Osteocyte (in vitro differentiated cells): ENCODE measurements at regions not wholly inside any gene's neighbourhood (a gene's known extent, or its start where the extent isn't known, plus 50 kb on each side); places are given as distances from the start of the nearest gene placed in this dataset.

Experiments used
- DNase-seq: peaks from one replicate; pipeline ENCODE4 v3.0.0; 2021; ENCODE audit warnings: mixed read lengths; ENCODE audit not compliant: unreplicated experiment; ENCODE audit errors: extremely low spot score
- H3K27ac Mint-ChIP-seq: one replicate; pipeline ENCODE4 v1.8.0; 2021; ENCODE audit warnings: mild to moderate bottlenecking, mixed read lengths; ENCODE audit not compliant: unreplicated experiment
- H3K27me3 Mint-ChIP-seq: one replicate; pipeline ENCODE4 v1.8.0; 2021; ENCODE audit warnings: mixed read lengths; ENCODE audit not compliant: unreplicated experiment
- H3K36me3 Mint-ChIP-seq: one replicate; pipeline ENCODE4 v1.8.0; 2021; ENCODE audit warnings: mixed read lengths; ENCODE audit not compliant: unreplicated experiment
- H3K4me1 Mint-ChIP-seq: one replicate; pipeline ENCODE4 v1.8.0; 2021; ENCODE audit warnings: mixed read lengths; ENCODE audit not compliant: unreplicated experiment
- H3K4me3 Mint-ChIP-seq: one replicate; pipeline ENCODE4 v1.8.0; 2021; ENCODE audit warnings: mild to moderate bottlenecking, moderate library complexity, mixed read lengths; ENCODE audit not compliant: unreplicated experiment
- H3K9me3 Mint-ChIP-seq: one replicate; pipeline ENCODE4 v1.8.0; 2021; ENCODE audit warnings: mixed read lengths; ENCODE audit not compliant: unreplicated experiment
- TF ChIP-seq, protein P1 (sequence below): fragments of 200-600 bp; sonication (generic); IDR thresholded peaks from 2 replicates; pipeline ENCODE4 v1.5.0; 2021; ENCODE audit warnings: antibody characterized with exemption, mild to moderate bottlenecking, moderate library complexity

GRCh38 chr13:67803118-67803517, 573.0 kb upstream of the PCDH9 start:
- Mint-ChIP-seq H3K9me3 (peaks cover 3% of the 10 kb centered on the region), H3K4me3 (no peak overlapping the region), H3K4me1 (no peaks in the 10 kb centered on the region), H3K36me3 (no peaks in the 10 kb centered on the region), H3K27ac (no peak overlapping the region), H3K27me3 (no peaks in the 10 kb centered on the region)
- DNase-seq = no peak
- TF ChIP-seq, protein P1, sequence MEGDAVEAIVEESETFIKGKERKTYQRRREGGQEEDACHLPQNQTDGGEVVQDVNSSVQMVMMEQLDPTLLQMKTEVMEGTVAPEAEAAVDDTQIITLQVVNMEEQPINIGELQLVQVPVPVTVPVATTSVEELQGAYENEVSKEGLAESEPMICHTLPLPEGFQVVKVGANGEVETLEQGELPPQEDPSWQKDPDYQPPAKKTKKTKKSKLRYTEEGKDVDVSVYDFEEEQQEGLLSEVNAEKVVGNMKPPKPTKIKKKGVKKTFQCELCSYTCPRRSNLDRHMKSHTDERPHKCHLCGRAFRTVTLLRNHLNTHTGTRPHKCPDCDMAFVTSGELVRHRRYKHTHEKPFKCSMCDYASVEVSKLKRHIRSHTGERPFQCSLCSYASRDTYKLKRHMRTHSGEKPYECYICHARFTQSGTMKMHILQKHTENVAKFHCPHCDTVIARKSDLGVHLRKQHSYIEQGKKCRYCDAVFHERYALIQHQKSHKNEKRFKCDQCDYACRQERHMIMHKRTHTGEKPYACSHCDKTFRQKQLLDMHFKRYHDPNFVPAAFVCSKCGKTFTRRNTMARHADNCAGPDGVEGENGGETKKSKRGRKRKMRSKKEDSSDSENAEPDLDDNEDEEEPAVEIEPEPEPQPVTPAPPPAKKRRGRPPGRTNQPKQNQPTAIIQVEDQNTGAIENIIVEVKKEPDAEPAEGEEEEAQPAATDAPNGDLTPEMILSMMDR = no peak

DNA sequence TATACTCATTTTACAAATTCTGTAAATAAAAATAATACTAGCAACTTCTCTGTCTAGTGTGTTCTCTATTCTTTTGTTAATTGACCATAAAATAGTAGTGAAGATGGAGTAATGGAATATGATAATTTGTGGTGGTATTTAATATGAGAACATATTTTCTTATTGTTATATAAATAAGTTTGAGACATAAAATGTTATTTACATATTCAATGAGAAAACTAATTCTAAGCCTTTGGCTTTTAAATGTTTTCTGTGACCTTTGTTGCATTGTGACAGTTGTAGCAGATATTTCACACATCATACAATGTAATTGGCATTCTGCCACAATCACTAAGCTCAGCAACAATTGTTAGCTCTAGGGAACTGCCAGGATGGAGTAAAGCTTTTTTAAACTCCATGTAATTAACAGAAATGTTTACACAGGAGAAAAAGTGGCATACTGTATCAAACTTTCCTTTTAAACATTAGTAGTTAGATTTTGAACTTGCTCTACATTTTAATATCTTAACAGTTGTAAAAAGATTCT, 562.1 kb upstream of the PCDH9 start:
- peaks cover 10% of the 10 kb centered on the region for H3K4me1 Mint-ChIP-seq
- no peak overlapping the region for H3K4me3 Mint-ChIP-seq
- H3K27me3 Mint-ChIP-seq = no peaks in the 10 kb centered on the region
- no peaks in the 10 kb centered on the region for H3K36me3 Mint-ChIP-seq
- H3K9me3 Mint-ChIP-seq = peaks cover 4% of the 10 kb centered on the region
- no peak for DNase-seq
- TF ChIP-seq, protein P1 = no peak
- H3K27ac Mint-ChIP-seq = no peak overlapping the region

- Mint-ChIP-seq H3K36me3 (no peaks in the 10 kb centered on the region), H3K27ac (no peak overlapping the region), H3K4me3 (no peak overlapping the region), H3K27me3 (no peaks in the 10 kb centered on the region), H3K4me1 (peaks cover 10% of the 10 kb centered on the region), H3K9me3 (peaks cover 4% of the 10 kb centered on the region)
- no peak for DNase-seq
- TF ChIP-seq, protein P1 = no peak
These were observed 560.9 kb upstream of the PCDH9 start for GRCh38 chr13:67791047-67791446.

DNA sequence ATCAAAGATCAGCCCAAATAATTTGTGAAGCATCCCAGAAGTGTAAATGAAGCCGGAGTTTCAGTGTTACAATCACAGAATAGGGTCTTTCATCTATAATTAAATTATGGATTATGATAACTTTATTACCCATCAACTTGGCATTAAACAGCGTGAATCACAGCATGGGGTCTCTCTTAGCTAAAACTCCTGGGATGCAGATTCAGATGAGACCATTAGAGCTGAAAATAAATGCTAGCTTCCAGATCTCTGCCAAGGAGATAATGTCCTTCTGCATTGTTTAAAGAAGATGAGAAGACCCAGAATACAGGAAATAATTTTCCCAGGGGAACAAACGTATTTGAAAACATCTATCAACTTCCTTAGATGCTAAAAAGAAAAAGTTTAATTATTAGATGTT, 546.0 kb upstream of the PCDH9 start:
- H3K27me3 Mint-ChIP-seq = no peaks in the 10 kb centered on the region
- TF ChIP-seq, protein P1 = no peak
- DNase-seq = no peak
- H3K27ac Mint-ChIP-seq = no peak overlapping the region
- no peaks in the 10 kb centered on the region for H3K36me3 Mint-ChIP-seq
- no peaks in the 10 kb centered on the region for H3K4me1 Mint-ChIP-seq
- no peaks in the 10 kb centered on the region for H3K9me3 Mint-ChIP-seq
- H3K4me3 Mint-ChIP-seq = no peak overlapping the region

DNA sequence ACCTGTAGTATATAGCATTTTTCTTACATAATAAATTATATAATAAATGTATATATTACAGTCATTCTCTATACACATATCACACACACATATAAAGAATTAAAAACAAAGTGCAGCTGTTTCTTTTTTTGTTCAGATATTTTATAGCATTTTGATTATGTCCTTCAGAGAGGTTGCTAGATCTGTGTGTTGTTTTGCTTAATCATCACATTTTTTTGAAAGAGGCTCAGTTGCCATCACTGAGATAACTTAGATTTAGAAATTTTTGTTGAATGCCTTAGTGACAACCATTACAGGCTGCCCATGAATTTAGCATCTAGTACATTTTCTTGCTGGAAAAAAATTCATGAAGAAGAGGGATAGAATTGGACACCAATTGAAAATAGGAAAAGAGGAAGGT, 545.2 kb upstream of the PCDH9 start:
- Mint-ChIP-seq H3K27me3 (no peaks in the 10 kb centered on the region), H3K36me3 (no peaks in the 10 kb centered on the region), H3K9me3 (no peaks in the 10 kb centered on the region), H3K27ac (no peak overlapping the region), H3K4me3 (no peak overlapping the region), H3K4me1 (no peaks in the 10 kb centered on the region)
- no peak for DNase-seq
- TF ChIP-seq, protein P1 = no peak
